Osteoblast (primary cell): ENCODE measurements at regions not wholly inside any gene's neighbourhood (a gene's known extent, or its start where the extent isn't known, plus 50 kb on each side); places are given as distances from the start of the nearest gene placed in this dataset.

Experiments used
- DNase-seq: peaks from one replicate; pipeline ENCODE4 v3.0.0; 2011; ENCODE audit warnings: low spot score, mixed read lengths; ENCODE audit not compliant: insufficient read length; ENCODE audit errors: missing footprints
- H2AFZ ChIP-seq: 2 replicates; pipeline ENCODE4 v1.6.0; 2011; ENCODE audit warnings: mild to moderate bottlenecking, low read length
- H3K27ac ChIP-seq: 2 replicates; pipeline ENCODE4 v1.5.1; 2011; ENCODE audit warnings: mild to moderate bottlenecking, low read depth, low read length, moderate library complexity
- H3K27me3 ChIP-seq: 2 replicates; pipeline ENCODE4 v1.6.0; 2012; ENCODE audit warnings: mild to moderate bottlenecking, control low read depth, inconsistent platforms, low read length, moderate library complexity; ENCODE audit not compliant: insufficient read depth
- H3K36me3 ChIP-seq: 2 replicates; pipeline ENCODE4 v1.5.1; 2011; ENCODE audit warnings: mild to moderate bottlenecking, low read length, control low read depth, moderate library complexity; ENCODE audit not compliant: insufficient read depth
- H3K4me1 ChIP-seq: 2 replicates; pipeline ENCODE4 v1.5.1; 2011; ENCODE audit warnings: mild to moderate bottlenecking, low read length, control low read depth, moderate library complexity; ENCODE audit not compliant: insufficient read depth
- H3K4me2 ChIP-seq: 2 replicates; pipeline ENCODE4 v1.6.0; 2011; ENCODE audit warnings: mild to moderate bottlenecking, low read length; ENCODE audit not compliant: insufficient read depth
- H3K4me3 ChIP-seq: fragments of 200-600 bp; sonication (generic); 3 replicates; pipeline ENCODE4 v1.5.1; 2012; ENCODE audit warnings: mild to moderate bottlenecking, low read length, inconsistent platforms; ENCODE audit not compliant: insufficient read depth
- H3K79me2 ChIP-seq: 2 replicates; pipeline ENCODE4 v1.6.0; 2012; ENCODE audit warnings: mild to moderate bottlenecking, low read length, control low read depth, inconsistent platforms; ENCODE audit not compliant: insufficient read depth
- H3K9me3 ChIP-seq: 2 replicates; pipeline ENCODE4 v1.5.1; 2011; ENCODE audit warnings: low read depth, low read length, control low read depth
- H4K20me1 ChIP-seq: 2 replicates; pipeline ENCODE4 v1.6.0; 2012; ENCODE audit warnings: mild to moderate bottlenecking, low read length, control low read depth; ENCODE audit not compliant: insufficient read depth
- CTCF ChIP-seq: IDR thresholded peaks from 2 replicates; pipeline ENCODE4 v1.5.1; 2011; ENCODE audit warnings: mild to moderate bottlenecking, low read depth, low read length, moderate library complexity; ENCODE audit errors: extremely low read depth

GRCh38 chr9:1535051-1535450 is 480.1 kb upstream of the SMARCA2 start:
- no peak overlapping the region for H3K4me2 ChIP-seq
- H3K27me3 ChIP-seq: no peaks in the 10 kb centered on the region
- H2AFZ ChIP-seq: no peak overlapping the region
- TF ChIP-seq CTCF: no peak
- DNase-seq: no peak
- no peaks in the 10 kb centered on the region for H3K9me3 ChIP-seq
- no peaks in the 10 kb centered on the region for H3K4me1 ChIP-seq
- no peaks in the 10 kb centered on the region for H3K79me2 ChIP-seq
- H3K4me3 ChIP-seq: no peak overlapping the region
- no peak overlapping the region for H3K27ac ChIP-seq
- no peaks in the 10 kb centered on the region for H3K36me3 ChIP-seq
- H4K20me1 ChIP-seq: no peaks in the 10 kb centered on the region

DNA sequence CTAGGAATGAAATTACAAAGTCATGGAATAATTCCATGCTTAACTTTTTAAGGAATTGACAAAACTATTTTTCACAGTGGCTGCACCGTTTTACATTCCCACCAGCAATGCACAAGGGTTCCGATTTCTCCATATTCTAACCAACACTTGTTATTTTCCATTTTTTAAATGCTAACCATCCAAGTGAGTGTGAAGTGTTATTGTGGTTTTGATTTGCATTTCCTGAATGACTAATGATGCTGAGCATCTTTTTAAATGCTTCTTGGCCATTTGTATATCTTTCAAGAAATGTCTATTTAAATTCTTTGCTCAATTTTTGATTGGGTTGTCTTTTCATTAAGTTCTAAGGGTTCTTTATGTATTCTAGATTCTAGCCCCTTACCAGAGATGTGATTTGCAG is 479.5 kb upstream of the SMARCA2 start:
- DNase-seq: no peak
- no peak for TF ChIP-seq CTCF
- Histone ChIP-seq H2AFZ (no peak overlapping the region), H3K27ac (no peak overlapping the region), H3K4me1 (no peaks in the 10 kb centered on the region), H3K9me3 (no peaks in the 10 kb centered on the region), H3K27me3 (no peaks in the 10 kb centered on the region), H3K79me2 (no peaks in the 10 kb centered on the region), H3K4me2 (no peak overlapping the region), H3K36me3 (no peaks in the 10 kb centered on the region), H4K20me1 (no peaks in the 10 kb centered on the region), H3K4me3 (no peak overlapping the region)

DNA sequence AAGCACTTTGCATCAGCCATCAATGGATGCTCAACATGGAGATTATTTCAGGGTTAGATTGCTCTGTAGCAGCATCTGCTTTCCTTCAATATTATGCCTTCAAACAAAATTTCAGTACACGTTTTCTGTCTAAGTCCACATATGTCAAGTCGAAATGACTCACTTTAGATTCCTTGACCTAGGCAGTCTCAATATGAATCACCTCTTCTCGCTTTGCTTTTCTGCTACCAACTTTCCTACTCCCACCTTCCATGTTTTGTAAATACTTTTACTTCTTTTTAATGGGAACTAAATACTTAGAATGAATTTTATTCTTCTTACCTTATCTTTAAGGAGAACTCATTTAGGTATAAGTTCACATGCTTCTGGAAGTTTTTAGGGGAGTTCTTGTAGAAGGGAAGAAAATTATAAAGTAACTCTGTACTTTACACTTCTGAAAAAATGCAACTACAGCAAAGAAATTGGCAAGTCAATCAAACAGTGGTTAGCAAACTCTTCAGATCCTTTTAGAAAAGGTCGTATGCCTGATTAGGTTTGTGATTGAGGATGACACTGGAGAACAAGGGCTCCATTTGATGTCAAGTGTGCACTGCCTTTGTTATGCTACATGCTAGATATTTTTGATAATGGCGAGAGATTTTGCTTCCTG is 478.5 kb upstream of the SMARCA2 start:
- H4K20me1 ChIP-seq: no peaks in the 10 kb centered on the region
- H3K36me3 ChIP-seq: no peaks in the 10 kb centered on the region
- H3K4me3 ChIP-seq: no peak overlapping the region
- no peaks in the 10 kb centered on the region for H3K27me3 ChIP-seq
- H3K9me3 ChIP-seq: no peaks in the 10 kb centered on the region
- no peak for DNase-seq
- no peak overlapping the region for H2AFZ ChIP-seq
- no peak for TF ChIP-seq CTCF
- no peak overlapping the region for H3K27ac ChIP-seq
- no peaks in the 10 kb centered on the region for H3K4me1 ChIP-seq
- no peak overlapping the region for H3K4me2 ChIP-seq
- no peaks in the 10 kb centered on the region for H3K79me2 ChIP-seq

DNA sequence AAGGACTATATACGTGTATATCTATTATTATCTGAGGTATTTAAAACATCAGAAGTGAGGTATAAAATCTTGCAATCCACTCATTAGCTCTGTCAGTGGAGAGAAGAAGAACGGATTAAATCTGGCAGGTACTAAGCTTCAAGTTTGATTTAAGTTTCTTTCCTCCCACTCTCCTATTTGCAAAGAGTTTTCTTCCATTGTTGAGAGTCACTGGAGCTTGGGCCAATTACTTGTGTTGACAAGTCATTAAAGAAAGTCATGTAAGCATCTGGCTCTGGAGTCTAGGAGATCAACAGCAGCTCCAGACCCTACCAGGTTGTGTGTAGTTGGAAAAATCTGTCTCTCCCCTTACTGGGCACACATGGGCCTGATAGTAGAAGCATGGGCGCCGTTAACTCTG is 476.8 kb upstream of the SMARCA2 start:
- DNase-seq: no peak

More for the DNA sequence above, 476.8 kb upstream of the SMARCA2 start:
- no peak overlapping the region for H3K27ac ChIP-seq
- peaks cover 2% of the 10 kb centered on the region for H3K9me3 ChIP-seq
- H3K27me3 ChIP-seq: no peaks in the 10 kb centered on the region
- H4K20me1 ChIP-seq: no peaks in the 10 kb centered on the region
- H3K79me2 ChIP-seq: no peaks in the 10 kb centered on the region
- no peaks in the 10 kb centered on the region for H3K4me1 ChIP-seq
- no peak overlapping the region for H2AFZ ChIP-seq
- H3K36me3 ChIP-seq: no peaks in the 10 kb centered on the region
- no peak overlapping the region for H3K4me3 ChIP-seq
- no peak for TF ChIP-seq CTCF
- H3K4me2 ChIP-seq: no peak overlapping the region
